ENCODE measurements at regions not wholly inside any gene's neighbourhood (a gene's known extent, or its start where the extent isn't known, plus 50 kb on each side); places are given as distances from the start of the nearest gene placed in this dataset.

DNA sequence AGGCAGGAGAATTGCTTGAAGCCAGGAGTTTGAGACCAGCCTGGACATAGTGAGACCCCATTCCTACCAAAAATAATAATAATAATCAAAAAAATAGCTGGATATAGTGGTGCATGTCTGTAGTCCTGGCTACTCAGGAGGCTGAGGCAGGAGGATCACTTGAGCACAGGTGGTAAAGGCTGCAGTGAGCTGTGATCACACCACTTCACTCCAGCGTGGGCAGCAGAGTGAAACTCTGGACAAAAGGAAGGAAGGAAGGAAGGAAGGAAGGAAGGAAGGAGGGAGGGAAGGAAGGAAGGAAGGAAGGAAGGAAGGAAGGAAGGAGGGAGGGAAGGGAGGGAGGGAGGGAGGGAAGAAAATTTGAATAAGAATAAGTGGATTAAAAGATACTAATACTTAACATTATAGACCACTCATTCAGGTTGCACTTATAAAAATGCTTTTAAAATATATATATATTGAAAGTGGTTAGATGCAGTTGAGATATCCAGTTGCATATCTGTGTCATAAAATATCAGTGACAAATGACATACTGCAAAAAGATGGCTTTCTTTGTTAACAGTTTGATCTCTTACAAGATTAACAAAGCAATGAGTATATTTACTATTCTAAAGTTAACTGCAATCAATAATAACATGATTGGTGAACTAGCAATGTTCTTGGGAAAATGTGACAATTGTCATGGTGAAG, 702.4 kb downstream of the CPS1 start:
- Histone ChIP-seq H3K9me3 (ENCODE audit: control insufficient read depth, low read depth, low read length) (no peaks in the 10 kb centered on the region), H3K27ac (ENCODE audit: control insufficient read depth, insufficient read depth, low read length) (no peak overlapping the region), H3K79me2 (ENCODE audit: control insufficient read depth, insufficient read depth, low read length) (no peaks in the 10 kb centered on the region), H3K4me2 (ENCODE audit: control insufficient read depth, extremely low read depth, insufficient read depth, low read depth, low read length) (no peak overlapping the region), H3K27me3 (ENCODE audit: control insufficient read depth, extremely low read depth, insufficient read depth, low read length) (no peaks in the 10 kb centered on the region), H3K4me1 (ENCODE audit: control insufficient read depth, extremely low read depth, insufficient read depth, low read length) (no peaks in the 10 kb centered on the region), H3K4me3 (ENCODE audit: control insufficient read depth in 2 of 3, extremely low read depth in 1 of 3, insufficient read depth in 2 of 3, low read depth in 1 of 3, low read length in 3 of 3) (no peak overlapping the region), H3K9ac (ENCODE audit: control insufficient read depth, extremely low read depth, insufficient read depth, low read length) (no peak overlapping the region), H4K20me1 (ENCODE audit: control insufficient read depth, extremely low read depth, insufficient read depth, low read length) (no peaks in the 10 kb centered on the region), H2AFZ (ENCODE audit: control insufficient read depth, low read length) (no peak overlapping the region), H3K36me3 (ENCODE audit: control insufficient read depth in 2 of 2, extremely low read depth in 1 of 2, insufficient read depth in 2 of 2, low read length in 2 of 2) (no peaks in the 10 kb centered on the region), H3K9me1 (ENCODE audit: control insufficient read depth, extremely low read depth, insufficient read depth, low read length) (no peaks in the 10 kb centered on the region)
- FAIRE-seq (no peak), DNase-seq (ENCODE audit: low read depth, low spot score) (no peak)
- TF ChIP-seq EZH2 (IDR thresholded peaks at IDR 0.05; ENCODE audit: low read length) = no peak
- TF ChIP-seq, protein P1, sequence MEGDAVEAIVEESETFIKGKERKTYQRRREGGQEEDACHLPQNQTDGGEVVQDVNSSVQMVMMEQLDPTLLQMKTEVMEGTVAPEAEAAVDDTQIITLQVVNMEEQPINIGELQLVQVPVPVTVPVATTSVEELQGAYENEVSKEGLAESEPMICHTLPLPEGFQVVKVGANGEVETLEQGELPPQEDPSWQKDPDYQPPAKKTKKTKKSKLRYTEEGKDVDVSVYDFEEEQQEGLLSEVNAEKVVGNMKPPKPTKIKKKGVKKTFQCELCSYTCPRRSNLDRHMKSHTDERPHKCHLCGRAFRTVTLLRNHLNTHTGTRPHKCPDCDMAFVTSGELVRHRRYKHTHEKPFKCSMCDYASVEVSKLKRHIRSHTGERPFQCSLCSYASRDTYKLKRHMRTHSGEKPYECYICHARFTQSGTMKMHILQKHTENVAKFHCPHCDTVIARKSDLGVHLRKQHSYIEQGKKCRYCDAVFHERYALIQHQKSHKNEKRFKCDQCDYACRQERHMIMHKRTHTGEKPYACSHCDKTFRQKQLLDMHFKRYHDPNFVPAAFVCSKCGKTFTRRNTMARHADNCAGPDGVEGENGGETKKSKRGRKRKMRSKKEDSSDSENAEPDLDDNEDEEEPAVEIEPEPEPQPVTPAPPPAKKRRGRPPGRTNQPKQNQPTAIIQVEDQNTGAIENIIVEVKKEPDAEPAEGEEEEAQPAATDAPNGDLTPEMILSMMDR (optimal IDR thresholded peaks at IDR 0.05 in 1 of 3, IDR thresholded peaks at IDR 0.05 in 1 of 3, conservative IDR thresholded peaks at IDR 0.05 in 1 of 3; ENCODE audit: extremely low read depth in 1 of 3, insufficient read depth in 2 of 3, low read length in 3 of 3) = no peak
- dilution Hi-C loops (cut with MboI; ENCODE audit: extremely low pct_ligation_motif_present, low sequenced_read_pairs) = no loop called here

DNA sequence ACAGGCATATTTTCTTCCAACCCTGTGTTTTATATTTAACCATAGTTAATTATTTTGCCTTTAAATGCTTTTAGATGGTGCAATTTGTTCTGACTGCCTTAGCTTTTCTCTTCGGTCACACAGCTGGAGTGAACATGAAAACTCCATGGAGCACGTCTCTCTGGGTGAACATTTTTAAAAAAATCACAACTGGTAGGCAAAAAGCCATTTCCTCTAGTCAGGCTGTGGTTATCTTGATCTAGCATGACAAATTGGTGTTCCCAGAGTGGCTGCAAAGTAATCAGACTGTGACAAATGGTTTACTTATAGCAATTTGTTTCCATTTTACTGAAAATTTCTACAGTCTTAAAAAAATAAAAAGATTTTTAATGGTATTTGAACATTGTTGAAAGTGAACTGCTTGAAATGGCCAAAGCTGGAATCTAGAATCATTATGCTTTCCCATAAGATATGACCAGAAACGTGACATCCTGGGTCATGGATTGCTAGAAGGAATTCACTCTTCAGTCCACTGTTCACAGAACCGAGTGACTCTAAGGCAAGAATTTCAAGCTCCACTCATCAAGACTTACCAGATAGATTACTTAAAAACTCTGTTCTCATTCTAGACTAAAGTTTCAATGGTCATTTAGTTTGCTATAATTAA, 703.6 kb downstream of the CPS1 start:
- DNase-seq (ENCODE audit: low read depth, low spot score) = no peak
- H4K20me1 ChIP-seq (ENCODE audit: control insufficient read depth, extremely low read depth, insufficient read depth, low read length) = no peaks in the 10 kb centered on the region
- no peaks in the 10 kb centered on the region for H3K27me3 ChIP-seq (ENCODE audit: control insufficient read depth, extremely low read depth, insufficient read depth, low read length)
- no peak for TF ChIP-seq EZH2 (IDR thresholded peaks at IDR 0.05; ENCODE audit: low read length)
- TF ChIP-seq, protein P1 (optimal IDR thresholded peaks at IDR 0.05 in 1 of 3, IDR thresholded peaks at IDR 0.05 in 1 of 3, conservative IDR thresholded peaks at IDR 0.05 in 1 of 3; ENCODE audit: extremely low read depth in 1 of 3, insufficient read depth in 2 of 3, low read length in 3 of 3) = no peak
- FAIRE-seq = no peak
- no peaks in the 10 kb centered on the region for H3K4me1 ChIP-seq (ENCODE audit: control insufficient read depth, extremely low read depth, insufficient read depth, low read length)
- dilution Hi-C loops (cut with MboI; ENCODE audit: extremely low pct_ligation_motif_present, low sequenced_read_pairs) = no loop called here
- no peak overlapping the region for H2AFZ ChIP-seq (ENCODE audit: control insufficient read depth, low read length)
- no peak overlapping the region for H3K4me2 ChIP-seq (ENCODE audit: control insufficient read depth, extremely low read depth, insufficient read depth, low read depth, low read length)
- H3K79me2 ChIP-seq (ENCODE audit: control insufficient read depth, insufficient read depth, low read length) = no peaks in the 10 kb centered on the region
- H3K27ac ChIP-seq (ENCODE audit: control insufficient read depth, insufficient read depth, low read length) = no peak overlapping the region
- H3K9me1 ChIP-seq (ENCODE audit: control insufficient read depth, extremely low read depth, insufficient read depth, low read length) = no peaks in the 10 kb centered on the region
- no peaks in the 10 kb centered on the region for H3K9me3 ChIP-seq (ENCODE audit: control insufficient read depth, low read depth, low read length)
- H3K36me3 ChIP-seq (ENCODE audit: control insufficient read depth in 2 of 2, extremely low read depth in 1 of 2, insufficient read depth in 2 of 2, low read length in 2 of 2) = no peaks in the 10 kb centered on the region
- no peak overlapping the region for H3K9ac ChIP-seq (ENCODE audit: control insufficient read depth, extremely low read depth, insufficient read depth, low read length)
- no peak overlapping the region for H3K4me3 ChIP-seq (ENCODE audit: control insufficient read depth in 2 of 3, extremely low read depth in 1 of 3, insufficient read depth in 2 of 3, low read depth in 1 of 3, low read length in 3 of 3)

All from keratinocyte (primary cell).